ENCODE measurements at regions not wholly inside any gene's neighbourhood (a gene's known extent, or its start where the extent isn't known, plus 50 kb on each side); places are given as distances from the start of the nearest gene placed in this dataset.

GRCh38 chr5:88085462-88085861 lies 183.2 kb downstream of the TMEM161B start:
- no peak overlapping the region for H3K4me2 ChIP-seq (ENCODE audit: control insufficient read depth, insufficient read depth)
- H3K27ac ChIP-seq (ENCODE audit: control insufficient read depth, insufficient read depth), result no peak overlapping the region
- H3K4me3 ChIP-seq, result no peak overlapping the region
- in situ Hi-C loops (cut with MboI) (no loop called here), intact Hi-C loops (cut with micrococcal nuclease; ENCODE audit: unreplicated experiment) (no loop called here)
- no peaks in the 10 kb centered on the region for H3K36me3 ChIP-seq (ENCODE audit: control insufficient read depth in 2 of 2, insufficient read depth in 2 of 2, low read length in 1 of 2)
- ChIA-PET RAD21 (ENCODE audit: unreplicated experiment) (no interaction called here), CTCF (interaction anchor here (0.6 kb wide), 1 partner anchor 197 kb away, joined by 3 read pairs; no protein-coding TSS in a partner anchor), SMC1A (ENCODE audit: uncharacterized antibody, unreplicated experiment) (no interaction called here), POLR2A (no interaction called here)
- no peak overlapping the region for H2AFZ ChIP-seq (ENCODE audit: control insufficient read depth, low read depth, low read length)
- no peaks in the 10 kb centered on the region for H4K20me1 ChIP-seq (ENCODE audit: control insufficient read depth, insufficient read depth)
- no peak for TF ChIP-seq MEF2B (IDR thresholded peaks at IDR 0.05; ENCODE audit: partially characterized antibody, poor library complexity, severe bottlenecking)
- no peak for TF ChIP-seq IRF3 (IDR thresholded peaks at IDR 0.05)
- no peak for TF ChIP-seq ZNF384 (IDR thresholded peaks at IDR 0.05; ENCODE audit: borderline replicate concordance, low read depth, low read length)
- TF ChIP-seq CBX5 (IDR thresholded peaks at IDR 0.05; ENCODE audit: low read depth), result no peak
- no peak for TF ChIP-seq CEBPB (IDR thresholded peaks at IDR 0.05; ENCODE audit: borderline replicate concordance in 1 of 2, low read depth in 2 of 2, low read length in 2 of 2)
- no peak for TF ChIP-seq SUZ12 (IDR thresholded peaks at IDR 0.05; ENCODE audit: unreplicated experiment)
- no peak for TF ChIP-seq DPF2 (IDR thresholded peaks at IDR 0.05)
- TF ChIP-seq BCL3 (IDR thresholded peaks at IDR 0.05; ENCODE audit: borderline replicate concordance, insufficient read depth, low read depth, low read length, poor library complexity, severe bottlenecking), result no peak
- TF ChIP-seq CREM (IDR thresholded peaks at IDR 0.05; ENCODE audit: low read depth), result no peak
- BruUV-seq (replicated peaks), result no TSS peak
- WGBS (ENCODE audit: insufficient coverage, insufficient replicate concordance, low lambda C conversion rate, missing lambda C conversion rate), result 46% methylated on average over 5 of the region's 5 CpGs
- ATAC-seq (no peak), DNase-seq (ENCODE audit: low read depth, low spot score) (no peak), FAIRE-seq (no peak)
- H3K9me3 ChIP-seq (replicated peaks; ENCODE audit: control insufficient read depth, insufficient read depth, low read length), result no peaks in the 10 kb centered on the region
- no peaks in the 10 kb centered on the region for H3K79me2 ChIP-seq (ENCODE audit: control insufficient read depth, insufficient read depth, low read length)
- no peak overlapping the region for H3K9ac ChIP-seq (ENCODE audit: control insufficient read depth, insufficient read depth, low read length)
- no peaks in the 10 kb centered on the region for H3K4me1 ChIP-seq (ENCODE audit: control insufficient read depth, insufficient read depth, low read length)
- H3K27me3 ChIP-seq (replicated peaks in 1 of 2; ENCODE audit: control insufficient read depth in 2 of 2, insufficient read depth in 2 of 2, low read length in 1 of 2), result no peaks in the 10 kb centered on the region

All from GM12878 (cell line).